Gastroesophageal sphincter (tissue), 3 donors: ENCODE measurements at regions not wholly inside any gene's neighbourhood (a gene's known extent, or its start where the extent isn't known, plus 50 kb on each side); places are given as distances from the start of the nearest gene placed in this dataset.

Experiments
- POLR2A ChIP-seq, 2 donors: fragments of 450-650 bp; IDR thresholded peaks; one replicate each; pipeline ENCODE4 v1.6.1; 2017; ENCODE audit warnings: antibody characterized with exemption in 2 of 2, mild to moderate bottlenecking in 2 of 2, moderate library complexity in 1 of 2
- POLR2AphosphoS5 ChIP-seq: sonication (generic); formaldehyde crosslinking; IDR thresholded peaks from one replicate; pipeline ENCODE4 v1.6.1; 2017; ENCODE audit warnings: antibody characterized with exemption
- TF ChIP-seq, protein P1 (sequence below), 4 experiments: fragments of 200-600 bp in 2 of 4; fragments of 450-650 bp in 2 of 4; sonication (generic) in 1 of 4; IDR thresholded peaks; one replicate each; pipeline ENCODE4 v1.5.1; 2017 to 2019; ENCODE audit warnings: antibody characterized with exemption in 4 of 4, mild to moderate bottlenecking in 2 of 4, moderate library complexity in 2 of 4

- TF ChIP-seq, protein P1, sequence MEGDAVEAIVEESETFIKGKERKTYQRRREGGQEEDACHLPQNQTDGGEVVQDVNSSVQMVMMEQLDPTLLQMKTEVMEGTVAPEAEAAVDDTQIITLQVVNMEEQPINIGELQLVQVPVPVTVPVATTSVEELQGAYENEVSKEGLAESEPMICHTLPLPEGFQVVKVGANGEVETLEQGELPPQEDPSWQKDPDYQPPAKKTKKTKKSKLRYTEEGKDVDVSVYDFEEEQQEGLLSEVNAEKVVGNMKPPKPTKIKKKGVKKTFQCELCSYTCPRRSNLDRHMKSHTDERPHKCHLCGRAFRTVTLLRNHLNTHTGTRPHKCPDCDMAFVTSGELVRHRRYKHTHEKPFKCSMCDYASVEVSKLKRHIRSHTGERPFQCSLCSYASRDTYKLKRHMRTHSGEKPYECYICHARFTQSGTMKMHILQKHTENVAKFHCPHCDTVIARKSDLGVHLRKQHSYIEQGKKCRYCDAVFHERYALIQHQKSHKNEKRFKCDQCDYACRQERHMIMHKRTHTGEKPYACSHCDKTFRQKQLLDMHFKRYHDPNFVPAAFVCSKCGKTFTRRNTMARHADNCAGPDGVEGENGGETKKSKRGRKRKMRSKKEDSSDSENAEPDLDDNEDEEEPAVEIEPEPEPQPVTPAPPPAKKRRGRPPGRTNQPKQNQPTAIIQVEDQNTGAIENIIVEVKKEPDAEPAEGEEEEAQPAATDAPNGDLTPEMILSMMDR (IDR thresholded peaks at IDR 0.05): no peak
- TF ChIP-seq POLR2A (IDR thresholded peaks at IDR 0.05) (no peak), POLR2AphosphoS5 (no peak)
Observed at GRCh38 chr15:68880382-68880781, 49.9 kb upstream of the SPESP1 start.
